Fibroblast of lung (primary cell): ENCODE measurements at regions not wholly inside any gene's neighbourhood (a gene's known extent, or its start where the extent isn't known, plus 50 kb on each side); places are given as distances from the start of the nearest gene placed in this dataset.

Experiments used
- CTCF ChIP-seq, 2 donors: IDR thresholded peaks in 1 of 2; conservative IDR thresholded peaks in 1 of 2; 1 replicate in 1 of 2; 2 replicates in 1 of 2; pipeline ENCODE4 v1.5.1; 2011 to 2012; ENCODE audit warnings: low read length in 2 of 2, control low read depth in 1 of 2, inconsistent platforms in 1 of 2, low read depth in 1 of 2, mild to moderate bottlenecking in 1 of 2
- EZH2 ChIP-seq: IDR thresholded peaks from 2 replicates; pipeline ENCODE4 v1.5.1; 2012; ENCODE audit warnings: low read length, control low read depth, mild to moderate bottlenecking; ENCODE audit errors: missing control alignments

GRCh38 chr4:152244659-152245058 is 291.2 kb downstream of the FBXW7 start:
- no peak for TF ChIP-seq CTCF (conservative IDR thresholded peaks at IDR 0.05 in 1 of 2, IDR thresholded peaks at IDR 0.05 in 1 of 2; ENCODE audit: low read depth in 1 of 2, low read length in 2 of 2)
- no peak for TF ChIP-seq EZH2
